ENCODE measurements at regions not wholly inside any gene's neighbourhood (a gene's known extent, or its start where the extent isn't known, plus 50 kb on each side); places are given as distances from the start of the nearest gene placed in this dataset.
"Not testable (repeated sequence)": the region's sequence is repeated elsewhere in the genome, so short reads cannot be mapped to it uniquely, and the experiment has no call there.

GRCh38 chr6:58291319-58291718 lies 973.9 kb downstream of the PRIM2 start:
- not testable (repeated sequence) for TF ChIP-seq SIN3A (IDR thresholded peaks at IDR 0.05; ENCODE audit: low read depth, low read length); ZNF274 (IDR thresholded peaks at IDR 0.05; ENCODE audit: insufficient read depth, insufficient read length); CREB1 (IDR thresholded peaks at IDR 0.05; ENCODE audit: low read depth)
